HG03432 (cell line): ENCODE measurements at regions not wholly inside any gene's neighbourhood (a gene's known extent, or its start where the extent isn't known, plus 50 kb on each side); places are given as distances from the start of the nearest gene placed in this dataset.
"Not testable (repeated sequence)": the region's sequence is repeated elsewhere in the genome, so short reads cannot be mapped to it uniquely, and the experiment has no call there.

ENCODE experiments used
- ATAC-seq: cut with Tn5 transposase; IDR thresholded peaks from one replicate; pipeline ENCODE4 v1.9.1; 2021; ENCODE audit warnings: mild to moderate bottlenecking, moderate library complexity; ENCODE audit not compliant: unreplicated experiment

GRCh38 chr20:22101606-22102005 is 396.1 kb downstream of the PAX1 start:
- ATAC-seq, result no peak

GRCh38 chr20:22100686-22101085 is 395.2 kb downstream of the PAX1 start:
- no peak for ATAC-seq

GRCh38 chr20:22099348-22099747 is 393.9 kb downstream of the PAX1 start:
- no peak for ATAC-seq

- ATAC-seq, result no peak
Measured at GRCh38 chr20:22098511-22098910, 393.0 kb downstream of the PAX1 start.

GRCh38 chr20:22093122-22093521 is 387.7 kb downstream of the PAX1 start:
- ATAC-seq, result no peak

GRCh38 chr20:22088882-22089281 is 383.4 kb downstream of the PAX1 start:
- no peak for ATAC-seq

GRCh38 chr20:22080985-22081384 is 375.5 kb downstream of the PAX1 start:
- no peak for ATAC-seq

GRCh38 chr20:22074635-22075034 is 369.2 kb downstream of the PAX1 start:
- no peak for ATAC-seq

GRCh38 chr20:22071841-22072240 is 366.4 kb downstream of the PAX1 start:
- ATAC-seq, result no peak

GRCh38 chr20:22070610-22071058 is 365.2 kb downstream of the PAX1 start:
- no peak for ATAC-seq

- no peak for ATAC-seq
Measured at GRCh38 chr20:22063753-22064152, 358.3 kb downstream of the PAX1 start.

GRCh38 chr20:22062874-22063273 is 357.4 kb downstream of the PAX1 start:
- ATAC-seq, result no peak

- ATAC-seq, result no peak
Measured at GRCh38 chr20:22060610-22061009, 355.1 kb downstream of the PAX1 start.

- no peak for ATAC-seq
Measured at GRCh38 chr20:22058746-22059145, 353.3 kb downstream of the PAX1 start.

- no peak for ATAC-seq
Measured at GRCh38 chr20:22055981-22056380, 350.5 kb downstream of the PAX1 start.

GRCh38 chr20:22052025-22052650 is 346.7 kb downstream of the PAX1 start:
- no peak for ATAC-seq

GRCh38 chr20:22045956-22046507 is 340.6 kb downstream of the PAX1 start:
- not testable (repeated sequence) for ATAC-seq

- no peak for ATAC-seq
Measured at GRCh38 chr20:22027423-22027822, 322.0 kb downstream of the PAX1 start.

GRCh38 chr20:22020201-22020600 is 314.7 kb downstream of the PAX1 start:
- no peak for ATAC-seq

GRCh38 chr20:22008456-22008855 is 303.0 kb downstream of the PAX1 start:
- no peak for ATAC-seq

- ATAC-seq, result no peak
Measured at GRCh38 chr20:22006306-22006705, 300.8 kb downstream of the PAX1 start.

- no peak for ATAC-seq
Measured at GRCh38 chr20:22005535-22005934, 300.1 kb downstream of the PAX1 start.

- no peak for ATAC-seq
Measured at GRCh38 chr20:22004946-22005345, 299.5 kb downstream of the PAX1 start.
